HG02610 (cell line): ENCODE measurements at regions not wholly inside any gene's neighbourhood (a gene's known extent, or its start where the extent isn't known, plus 50 kb on each side); places are given as distances from the start of the nearest gene placed in this dataset.
"Not testable (repeated sequence)": the region's sequence is repeated elsewhere in the genome, so short reads cannot be mapped to it uniquely, and the experiment has no call there.

Experiments
- ATAC-seq: cut with Tn5 transposase; IDR thresholded peaks from one replicate; pipeline ENCODE4 v1.9.1; 2021; ENCODE audit warnings: mild to moderate bottlenecking, moderate library complexity; ENCODE audit not compliant: unreplicated experiment

- no peak for ATAC-seq
Observed at GRCh38 chr18:22067682-22068081, 101.7 kb upstream of the GATA6 start.

GRCh38 chr18:22068784-22069183 is 100.6 kb upstream of the GATA6 start:
- ATAC-seq = not testable (repeated sequence)

DNA sequence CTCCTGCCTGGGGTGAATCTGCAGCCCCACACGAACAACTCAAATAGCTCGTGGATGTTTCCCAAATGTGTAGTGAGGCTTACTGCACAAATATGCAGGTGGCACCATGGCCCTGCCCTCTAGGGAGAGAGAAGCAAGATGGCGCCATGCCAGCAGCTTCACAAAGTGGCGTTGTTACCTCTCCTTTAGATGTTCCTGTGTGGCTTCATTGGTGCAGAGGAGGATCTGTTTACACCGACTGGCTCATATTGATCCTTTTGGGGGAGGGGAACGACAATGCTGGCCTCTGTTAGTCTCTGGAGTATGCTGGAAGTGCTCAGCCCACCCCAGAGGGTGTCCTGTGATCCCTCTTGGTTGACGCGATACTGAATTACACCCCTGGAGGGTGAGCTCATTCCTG is 99.5 kb upstream of the GATA6 start:
- ATAC-seq = no peak

DNA sequence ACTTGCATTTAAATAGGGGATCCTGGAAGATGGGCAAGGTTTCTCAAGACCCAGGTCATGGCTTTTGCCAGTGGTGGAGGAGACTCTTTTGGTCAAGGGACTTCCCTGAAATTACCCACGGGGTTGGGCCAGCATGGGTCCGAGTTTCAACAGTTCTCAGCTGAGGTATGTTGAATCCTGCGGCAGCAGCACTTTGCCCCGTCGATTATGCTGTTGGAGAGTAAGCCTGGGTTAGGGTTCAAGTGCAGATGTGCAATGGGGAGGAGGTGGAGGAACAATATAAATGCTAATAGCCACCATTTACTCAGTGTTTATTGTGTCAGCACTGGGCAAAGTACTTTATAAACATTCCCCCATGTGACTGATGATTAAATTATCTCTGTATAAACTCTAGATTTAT is 96.0 kb upstream of the GATA6 start:
- no peak for ATAC-seq

GRCh38 chr18:22074282-22075070 is 94.9 kb upstream of the GATA6 start:
- no peak for ATAC-seq

DNA sequence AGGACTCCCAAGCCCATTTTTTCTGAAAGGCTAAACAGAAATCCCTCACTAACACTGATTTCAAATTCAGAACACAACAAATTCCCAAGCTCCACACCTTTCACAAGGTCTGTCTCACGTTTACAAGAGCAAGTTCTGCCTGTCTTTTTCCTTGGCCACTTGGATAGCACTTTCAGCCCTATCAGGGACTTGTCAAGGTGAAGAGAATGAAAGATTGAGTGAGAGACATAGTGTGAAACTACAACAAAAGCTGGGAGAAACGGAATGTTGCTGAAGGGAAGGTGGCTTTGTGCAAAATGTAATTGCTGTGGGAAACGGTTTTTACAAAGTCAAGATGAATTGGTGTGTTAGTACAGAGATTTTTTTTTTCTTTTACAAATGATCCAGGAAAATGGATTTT is 89.4 kb upstream of the GATA6 start:
- no peak for ATAC-seq

- ATAC-seq = no peak
Observed at GRCh38 chr18:22082408-22082807, 87.0 kb upstream of the GATA6 start.

GRCh38 chr18:22084547-22084946 is 84.8 kb upstream of the GATA6 start:
- no peak for ATAC-seq

DNA sequence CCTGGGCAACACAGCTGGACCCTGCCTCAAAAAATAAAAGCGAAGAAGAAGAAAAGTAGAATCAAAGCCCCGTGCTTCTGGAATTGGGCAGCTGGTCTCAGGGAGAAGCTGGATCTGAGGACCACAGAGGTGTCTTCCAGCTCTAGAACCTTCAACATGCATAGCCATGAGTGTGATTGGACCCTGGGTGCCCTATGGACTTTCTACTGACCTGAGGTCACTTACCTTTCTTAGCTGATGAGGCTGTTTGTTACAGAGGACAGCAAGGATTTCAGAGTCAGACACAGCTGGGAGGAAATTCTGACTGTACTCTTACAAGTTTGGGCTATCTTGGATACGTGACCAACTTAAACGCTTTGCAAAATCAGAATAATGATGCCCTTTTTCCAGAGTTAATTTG is 82.4 kb upstream of the GATA6 start:
- ATAC-seq = no peak

DNA sequence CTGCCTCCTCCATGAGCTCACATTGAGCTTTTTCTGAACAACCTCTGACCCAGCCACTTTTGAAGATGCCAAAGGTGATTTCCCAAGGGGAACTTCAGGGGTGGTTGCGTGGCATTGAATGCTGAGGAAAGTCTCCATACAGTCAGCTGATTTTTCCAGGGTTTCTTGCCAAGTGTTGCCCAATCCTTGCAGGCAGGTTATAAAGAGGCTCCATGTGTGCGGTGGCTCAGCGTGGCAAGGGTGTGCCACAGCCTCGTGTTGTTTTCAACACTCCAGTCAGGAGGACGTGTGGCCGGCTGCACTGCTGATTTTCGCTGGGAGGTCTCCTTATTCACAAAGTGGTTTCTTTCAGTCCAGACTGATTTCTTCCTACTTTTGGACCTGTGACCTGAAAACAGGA is 81.4 kb upstream of the GATA6 start:
- no peak for ATAC-seq

- no peak for ATAC-seq
Observed at GRCh38 chr18:22088996-22089640, 80.3 kb upstream of the GATA6 start.

DNA sequence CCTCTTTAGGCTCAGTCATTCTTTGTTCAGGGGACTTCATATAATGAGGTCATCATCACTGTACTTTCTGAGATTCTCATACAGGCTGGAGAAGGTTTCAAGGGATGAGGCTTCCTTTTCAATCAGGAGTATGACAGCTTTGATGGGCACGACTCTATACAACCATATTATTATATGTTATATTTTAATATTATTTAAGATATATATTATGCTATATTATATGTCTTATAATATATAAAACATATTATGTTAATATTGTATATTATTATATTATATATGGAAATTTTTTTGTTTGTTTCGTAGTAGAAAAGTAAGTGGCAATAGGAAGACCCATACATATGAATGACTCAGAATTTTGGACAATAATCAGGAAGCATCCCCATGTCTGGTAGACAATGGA is 78.0 kb upstream of the GATA6 start:
- ATAC-seq = no peak

GRCh38 chr18:22093731-22094357 is 75.5 kb upstream of the GATA6 start:
- no peak for ATAC-seq

GRCh38 chr18:22094358-22094734 is 75.0 kb upstream of the GATA6 start:
- ATAC-seq = no peak

GRCh38 chr18:22098563-22098989 is 70.8 kb upstream of the GATA6 start:
- no peak for ATAC-seq

- no peak for ATAC-seq
Observed at GRCh38 chr18:22099925-22100324, 69.5 kb upstream of the GATA6 start.

- ATAC-seq = no peak
Observed at GRCh38 chr18:22101731-22102130, 67.7 kb upstream of the GATA6 start.

- ATAC-seq = no peak
Observed at GRCh38 chr18:22102953-22103646, 66.3 kb upstream of the GATA6 start.

- no peak for ATAC-seq
Observed at GRCh38 chr18:22103647-22104031, 65.8 kb upstream of the GATA6 start.

DNA sequence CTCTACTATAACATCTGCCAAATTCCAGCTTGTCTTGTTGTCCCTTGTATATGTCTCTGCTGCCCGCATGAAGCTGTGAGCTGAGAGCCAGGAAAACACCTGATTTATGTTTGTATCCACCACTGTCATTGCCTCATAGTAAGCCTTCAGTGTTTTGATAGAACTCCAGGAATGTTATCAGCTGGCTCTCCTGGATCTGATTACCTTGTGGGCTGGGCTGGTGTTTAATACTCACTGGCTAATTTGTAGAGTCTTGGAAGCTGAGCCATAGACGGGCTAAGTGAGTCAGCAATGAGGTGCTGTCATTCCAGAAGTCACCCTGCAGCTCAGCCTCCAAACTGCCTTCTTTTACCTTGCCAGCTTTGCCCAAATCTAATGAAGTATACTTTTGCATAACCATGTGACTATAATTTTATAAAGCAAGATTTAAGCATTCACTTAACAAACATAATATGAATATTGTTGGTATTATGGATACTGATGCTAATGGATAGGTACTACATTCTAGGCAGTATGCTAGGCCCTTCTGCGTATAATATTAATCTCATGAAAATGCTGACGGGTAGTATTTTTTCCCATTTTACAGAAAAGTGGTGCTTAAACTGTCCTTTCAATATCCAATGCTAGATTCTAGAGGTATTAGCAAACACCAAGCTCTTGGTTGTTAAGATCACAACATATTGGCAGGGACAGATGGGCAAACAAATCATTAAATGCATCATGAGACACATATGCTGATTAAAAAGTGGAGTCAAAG is 62.7 kb upstream of the GATA6 start:
- no peak for ATAC-seq

- ATAC-seq = no peak
Observed at GRCh38 chr18:22108674-22109073, 60.7 kb upstream of the GATA6 start.
